ENCODE measurements at regions not wholly inside any gene's neighbourhood (a gene's known extent, or its start where the extent isn't known, plus 50 kb on each side); places are given as distances from the start of the nearest gene placed in this dataset.

DNA sequence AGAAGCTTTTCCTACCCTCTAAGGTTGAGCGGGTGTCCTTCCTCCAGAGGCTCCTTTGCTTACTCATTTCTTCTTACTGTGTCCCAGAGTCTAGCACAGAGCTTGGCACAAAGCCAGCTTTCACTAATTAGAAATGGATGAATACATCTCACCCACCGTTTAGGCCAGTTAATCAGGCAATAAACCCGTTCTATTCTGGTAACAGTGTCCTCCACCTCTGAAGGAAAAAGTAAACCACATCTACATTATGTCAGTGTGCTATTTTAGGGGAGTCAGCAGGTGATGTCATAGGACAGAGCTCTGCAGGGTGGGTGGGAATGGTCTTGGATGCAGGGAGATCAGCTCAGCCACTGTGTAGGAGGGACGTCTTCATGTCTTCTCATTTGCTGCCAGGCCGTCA is 109.2 kb downstream of the OSTF1 start:
- Mint-ChIP-seq H3K27me3 (ENCODE audit: insufficient read depth, low read depth, poor library complexity) (no peaks in the 10 kb centered on the region), H3K4me3 (no peak overlapping the region), H3K4me1 (peaks cover 12% of the 10 kb centered on the region; the same call in 2 of the 3 replicates), H3K27ac (no peak overlapping the region; the same call in 1 of the 2 replicates), H3K9me3 (no peaks in the 10 kb centered on the region), H3K36me3 (ENCODE audit: low read depth) (no peaks in the 10 kb centered on the region)
- Histone ChIP-seq H3K27me3 (ENCODE audit: insufficient read depth) (no peaks in the 10 kb centered on the region), H2AFZ (no peak overlapping the region), H3K4me2 (no peak overlapping the region), H3K4me3 (no peak overlapping the region), H3K79me2 (replicated peaks; ENCODE audit: insufficient read depth) (no peaks in the 10 kb centered on the region), H3F3A (replicated peaks; ENCODE audit: low read depth) (no peaks in the 10 kb centered on the region), H3K9me2 (ENCODE audit: insufficient read depth) (no peaks in the 10 kb centered on the region), H4K20me1 (replicated peaks; ENCODE audit: insufficient read depth) (no peaks in the 10 kb centered on the region), H3K36me3 (ENCODE audit: insufficient read depth) (no peaks in the 10 kb centered on the region), H3K27ac (ENCODE audit: low read depth) (no peak overlapping the region), H3K4me1 (ENCODE audit: insufficient read depth) (no peaks in the 10 kb centered on the region)
- no peak for ATAC-seq
- no peak for DNase-seq (ENCODE audit: low spot score)
- TF ChIP-seq, protein P1, sequence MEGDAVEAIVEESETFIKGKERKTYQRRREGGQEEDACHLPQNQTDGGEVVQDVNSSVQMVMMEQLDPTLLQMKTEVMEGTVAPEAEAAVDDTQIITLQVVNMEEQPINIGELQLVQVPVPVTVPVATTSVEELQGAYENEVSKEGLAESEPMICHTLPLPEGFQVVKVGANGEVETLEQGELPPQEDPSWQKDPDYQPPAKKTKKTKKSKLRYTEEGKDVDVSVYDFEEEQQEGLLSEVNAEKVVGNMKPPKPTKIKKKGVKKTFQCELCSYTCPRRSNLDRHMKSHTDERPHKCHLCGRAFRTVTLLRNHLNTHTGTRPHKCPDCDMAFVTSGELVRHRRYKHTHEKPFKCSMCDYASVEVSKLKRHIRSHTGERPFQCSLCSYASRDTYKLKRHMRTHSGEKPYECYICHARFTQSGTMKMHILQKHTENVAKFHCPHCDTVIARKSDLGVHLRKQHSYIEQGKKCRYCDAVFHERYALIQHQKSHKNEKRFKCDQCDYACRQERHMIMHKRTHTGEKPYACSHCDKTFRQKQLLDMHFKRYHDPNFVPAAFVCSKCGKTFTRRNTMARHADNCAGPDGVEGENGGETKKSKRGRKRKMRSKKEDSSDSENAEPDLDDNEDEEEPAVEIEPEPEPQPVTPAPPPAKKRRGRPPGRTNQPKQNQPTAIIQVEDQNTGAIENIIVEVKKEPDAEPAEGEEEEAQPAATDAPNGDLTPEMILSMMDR (conservative IDR thresholded peaks at IDR 0.05; ENCODE audit: low read depth in 2 of 2): no peak
- TF ChIP-seq EZH2 (IDR thresholded peaks at IDR 0.05; ENCODE audit: low read depth, unreplicated experiment): no peak
- TF ChIP-seq, protein P2, sequence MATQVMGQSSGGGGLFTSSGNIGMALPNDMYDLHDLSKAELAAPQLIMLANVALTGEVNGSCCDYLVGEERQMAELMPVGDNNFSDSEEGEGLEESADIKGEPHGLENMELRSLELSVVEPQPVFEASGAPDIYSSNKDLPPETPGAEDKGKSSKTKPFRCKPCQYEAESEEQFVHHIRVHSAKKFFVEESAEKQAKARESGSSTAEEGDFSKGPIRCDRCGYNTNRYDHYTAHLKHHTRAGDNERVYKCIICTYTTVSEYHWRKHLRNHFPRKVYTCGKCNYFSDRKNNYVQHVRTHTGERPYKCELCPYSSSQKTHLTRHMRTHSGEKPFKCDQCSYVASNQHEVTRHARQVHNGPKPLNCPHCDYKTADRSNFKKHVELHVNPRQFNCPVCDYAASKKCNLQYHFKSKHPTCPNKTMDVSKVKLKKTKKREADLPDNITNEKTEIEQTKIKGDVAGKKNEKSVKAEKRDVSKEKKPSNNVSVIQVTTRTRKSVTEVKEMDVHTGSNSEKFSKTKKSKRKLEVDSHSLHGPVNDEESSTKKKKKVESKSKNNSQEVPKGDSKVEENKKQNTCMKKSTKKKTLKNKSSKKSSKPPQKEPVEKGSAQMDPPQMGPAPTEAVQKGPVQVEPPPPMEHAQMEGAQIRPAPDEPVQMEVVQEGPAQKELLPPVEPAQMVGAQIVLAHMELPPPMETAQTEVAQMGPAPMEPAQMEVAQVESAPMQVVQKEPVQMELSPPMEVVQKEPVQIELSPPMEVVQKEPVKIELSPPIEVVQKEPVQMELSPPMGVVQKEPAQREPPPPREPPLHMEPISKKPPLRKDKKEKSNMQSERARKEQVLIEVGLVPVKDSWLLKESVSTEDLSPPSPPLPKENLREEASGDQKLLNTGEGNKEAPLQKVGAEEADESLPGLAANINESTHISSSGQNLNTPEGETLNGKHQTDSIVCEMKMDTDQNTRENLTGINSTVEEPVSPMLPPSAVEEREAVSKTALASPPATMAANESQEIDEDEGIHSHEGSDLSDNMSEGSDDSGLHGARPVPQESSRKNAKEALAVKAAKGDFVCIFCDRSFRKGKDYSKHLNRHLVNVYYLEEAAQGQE (IDR thresholded peaks at IDR 0.05; ENCODE audit: unreplicated experiment): no peak
- TF ChIP-seq NANOG (IDR thresholded peaks at IDR 0.05; ENCODE audit: borderline replicate concordance): no peak
- TF ChIP-seq ZNF114 (CRISPR knock-in tag; IDR thresholded peaks at IDR 0.05): no peak
- TF ChIP-seq, protein P3, sequence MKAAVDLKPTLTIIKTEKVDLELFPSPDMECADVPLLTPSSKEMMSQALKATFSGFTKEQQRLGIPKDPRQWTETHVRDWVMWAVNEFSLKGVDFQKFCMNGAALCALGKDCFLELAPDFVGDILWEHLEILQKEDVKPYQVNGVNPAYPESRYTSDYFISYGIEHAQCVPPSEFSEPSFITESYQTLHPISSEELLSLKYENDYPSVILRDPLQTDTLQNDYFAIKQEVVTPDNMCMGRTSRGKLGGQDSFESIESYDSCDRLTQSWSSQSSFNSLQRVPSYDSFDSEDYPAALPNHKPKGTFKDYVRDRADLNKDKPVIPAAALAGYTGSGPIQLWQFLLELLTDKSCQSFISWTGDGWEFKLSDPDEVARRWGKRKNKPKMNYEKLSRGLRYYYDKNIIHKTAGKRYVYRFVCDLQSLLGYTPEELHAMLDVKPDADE (IDR thresholded peaks at IDR 0.05): no peak
- TF ChIP-seq, protein P4, sequence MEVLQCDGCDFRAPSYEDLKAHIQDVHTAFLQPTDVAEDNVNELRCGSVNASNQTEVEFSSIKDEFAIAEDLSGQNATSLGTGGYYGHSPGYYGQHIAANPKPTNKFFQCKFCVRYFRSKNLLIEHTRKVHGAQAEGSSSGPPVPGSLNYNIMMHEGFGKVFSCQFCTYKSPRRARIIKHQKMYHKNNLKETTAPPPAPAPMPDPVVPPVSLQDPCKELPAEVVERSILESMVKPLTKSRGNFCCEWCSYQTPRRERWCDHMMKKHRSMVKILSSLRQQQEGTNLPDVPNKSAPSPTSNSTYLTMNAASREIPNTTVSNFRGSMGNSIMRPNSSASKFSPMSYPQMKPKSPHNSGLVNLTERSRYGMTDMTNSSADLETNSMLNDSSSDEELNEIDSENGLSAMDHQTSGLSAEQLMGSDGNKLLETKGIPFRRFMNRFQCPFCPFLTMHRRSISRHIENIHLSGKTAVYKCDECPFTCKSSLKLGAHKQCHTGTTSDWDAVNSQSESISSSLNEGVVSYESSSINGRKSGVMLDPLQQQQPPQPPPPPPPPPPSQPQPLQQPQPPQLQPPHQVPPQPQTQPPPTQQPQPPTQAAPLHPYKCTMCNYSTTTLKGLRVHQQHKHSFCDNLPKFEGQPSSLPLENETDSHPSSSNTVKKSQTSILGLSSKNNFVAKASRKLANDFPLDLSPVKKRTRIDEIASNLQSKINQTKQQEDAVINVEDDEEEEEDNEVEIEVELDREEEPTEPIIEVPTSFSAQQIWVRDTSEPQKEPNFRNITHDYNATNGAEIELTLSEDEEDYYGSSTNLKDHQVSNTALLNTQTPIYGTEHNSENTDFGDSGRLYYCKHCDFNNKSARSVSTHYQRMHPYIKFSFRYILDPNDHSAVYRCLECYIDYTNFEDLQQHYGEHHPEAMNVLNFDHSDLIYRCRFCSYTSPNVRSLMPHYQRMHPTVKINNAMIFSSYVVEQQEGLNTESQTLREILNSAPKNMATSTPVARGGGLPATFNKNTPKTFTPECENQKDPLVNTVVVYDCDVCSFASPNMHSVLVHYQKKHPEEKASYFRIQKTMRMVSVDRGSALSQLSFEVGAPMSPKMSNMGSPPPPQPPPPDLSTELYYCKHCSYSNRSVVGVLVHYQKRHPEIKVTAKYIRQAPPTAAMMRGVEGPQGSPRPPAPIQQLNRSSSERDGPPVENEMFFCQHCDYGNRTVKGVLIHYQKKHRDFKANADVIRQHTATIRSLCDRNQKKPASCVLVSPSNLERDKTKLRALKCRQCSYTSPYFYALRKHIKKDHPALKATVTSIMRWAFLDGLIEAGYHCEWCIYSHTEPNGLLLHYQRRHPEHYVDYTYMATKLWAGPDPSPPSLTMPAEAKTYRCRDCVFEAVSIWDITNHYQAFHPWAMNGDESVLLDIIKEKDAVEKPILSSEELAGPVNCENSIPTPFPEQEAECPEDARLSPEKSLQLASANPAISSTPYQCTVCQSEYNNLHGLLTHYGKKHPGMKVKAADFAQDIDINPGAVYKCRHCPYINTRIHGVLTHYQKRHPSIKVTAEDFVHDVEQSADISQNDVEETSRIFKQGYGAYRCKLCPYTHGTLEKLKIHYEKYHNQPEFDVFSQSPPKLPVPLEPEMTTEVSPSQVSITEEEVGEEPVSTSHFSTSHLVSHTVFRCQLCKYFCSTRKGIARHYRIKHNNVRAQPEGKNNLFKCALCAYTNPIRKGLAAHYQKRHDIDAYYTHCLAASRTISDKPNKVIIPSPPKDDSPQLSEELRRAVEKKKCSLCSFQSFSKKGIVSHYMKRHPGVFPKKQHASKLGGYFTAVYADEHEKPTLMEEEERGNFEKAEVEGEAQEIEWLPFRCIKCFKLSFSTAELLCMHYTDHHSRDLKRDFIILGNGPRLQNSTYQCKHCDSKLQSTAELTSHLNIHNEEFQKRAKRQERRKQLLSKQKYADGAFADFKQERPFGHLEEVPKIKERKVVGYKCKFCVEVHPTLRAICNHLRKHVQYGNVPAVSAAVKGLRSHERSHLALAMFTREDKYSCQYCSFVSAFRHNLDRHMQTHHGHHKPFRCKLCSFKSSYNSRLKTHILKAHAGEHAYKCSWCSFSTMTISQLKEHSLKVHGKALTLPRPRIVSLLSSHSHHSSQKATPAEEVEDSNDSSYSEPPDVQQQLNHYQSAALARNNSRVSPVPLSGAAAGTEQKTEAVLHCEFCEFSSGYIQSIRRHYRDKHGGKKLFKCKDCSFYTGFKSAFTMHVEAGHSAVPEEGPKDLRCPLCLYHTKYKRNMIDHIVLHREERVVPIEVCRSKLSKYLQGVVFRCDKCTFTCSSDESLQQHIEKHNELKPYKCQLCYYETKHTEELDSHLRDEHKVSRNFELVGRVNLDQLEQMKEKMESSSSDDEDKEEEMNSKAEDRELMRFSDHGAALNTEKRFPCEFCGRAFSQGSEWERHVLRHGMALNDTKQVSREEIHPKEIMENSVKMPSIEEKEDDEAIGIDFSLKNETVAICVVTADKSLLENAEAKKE (CRISPR knock-in tag; IDR thresholded peaks at IDR 0.05): no peak
- no peak for TF ChIP-seq CREB1 (CRISPR knock-in tag; IDR thresholded peaks at IDR 0.05; ENCODE audit: low read depth)
- no peak for TF ChIP-seq POLR2AphosphoS5 (IDR thresholded peaks at IDR 0.05; ENCODE audit: low read depth)
- no peak for TF ChIP-seq ZNF331 (CRISPR knock-in tag; IDR thresholded peaks at IDR 0.05; ENCODE audit: low read depth)
- TF ChIP-seq EZH2phosphoT487 (IDR thresholded peaks at IDR 0.05; ENCODE audit: unreplicated experiment): no peak
- no peak for TF ChIP-seq JUNB (IDR thresholded peaks at IDR 0.05; ENCODE audit: unreplicated experiment)
